T-helper 17 cell (primary cell): ENCODE measurements at regions not wholly inside any gene's neighbourhood (a gene's known extent, or its start where the extent isn't known, plus 50 kb on each side); places are given as distances from the start of the nearest gene placed in this dataset.

Experiments
- ATAC-seq: fragments of 150-1000 bp; cut with Tn5 transposase; 2 replicates; pipeline ENCODE4 v1.10.0; 2021; ENCODE audit warnings: mild to moderate bottlenecking, moderate library complexity
- DNase-seq, 3 donors: peaks; one replicate each; pipeline versions ENCODE4 v3.0.0 to v3.0.0-alpha.2; 2020 to 2021
- H3K9me3 ChIP-seq: one replicate; pipeline ENCODE4 v1.7.0; 2013; ENCODE audit warnings: low read length, mild to moderate bottlenecking; ENCODE audit not compliant: control insufficient read depth, poor library complexity, severe bottlenecking
- H3K27ac Mint-ChIP-seq: one replicate; pipeline ENCODE4 v1.8.0; 2022; ENCODE audit warnings: mild to moderate bottlenecking, moderate library complexity, mixed read lengths
- H3K27me3 Mint-ChIP-seq: one replicate; pipeline ENCODE4 v1.8.0; 2022; ENCODE audit warnings: mixed read lengths
- H3K36me3 Mint-ChIP-seq: one replicate; pipeline ENCODE4 v1.8.0; 2022; ENCODE audit warnings: low read depth, mixed read lengths
- H3K4me1 Mint-ChIP-seq: one replicate; pipeline ENCODE4 v1.8.0; 2022; ENCODE audit warnings: mild to moderate bottlenecking, mixed read lengths
- H3K4me3 Mint-ChIP-seq: one replicate; pipeline ENCODE4 v1.8.0; 2022; ENCODE audit warnings: mild to moderate bottlenecking, moderate library complexity, mixed read lengths

DNA sequence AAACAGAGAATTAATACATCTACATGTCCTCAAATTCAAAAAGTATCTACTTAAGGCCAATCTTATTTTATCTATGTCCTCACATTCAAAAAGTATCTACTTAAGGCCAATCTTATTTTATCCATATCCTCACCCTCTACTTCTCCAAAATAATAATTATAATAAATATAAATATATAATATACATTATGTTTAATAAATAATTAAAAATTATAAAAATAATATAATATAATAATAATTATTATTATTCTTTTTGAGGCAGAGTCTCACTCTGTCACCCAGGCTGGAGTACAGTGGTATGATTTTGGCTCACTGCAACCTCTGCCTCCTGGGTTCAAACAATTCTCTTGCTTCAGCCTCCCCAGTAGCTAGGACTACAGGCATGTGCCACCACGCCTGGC lies 784.9 kb downstream of the DNAJB9 start:
- Mint-ChIP-seq H3K4me3 (no peak overlapping the region), H3K27me3 (no peaks in the 10 kb centered on the region), H3K36me3 (no peaks in the 10 kb centered on the region), H3K4me1 (no peaks in the 10 kb centered on the region), H3K27ac (no peak overlapping the region)
- DNase-seq (no peak), ATAC-seq (no peak)
- no peaks in the 10 kb centered on the region for H3K9me3 ChIP-seq

DNA sequence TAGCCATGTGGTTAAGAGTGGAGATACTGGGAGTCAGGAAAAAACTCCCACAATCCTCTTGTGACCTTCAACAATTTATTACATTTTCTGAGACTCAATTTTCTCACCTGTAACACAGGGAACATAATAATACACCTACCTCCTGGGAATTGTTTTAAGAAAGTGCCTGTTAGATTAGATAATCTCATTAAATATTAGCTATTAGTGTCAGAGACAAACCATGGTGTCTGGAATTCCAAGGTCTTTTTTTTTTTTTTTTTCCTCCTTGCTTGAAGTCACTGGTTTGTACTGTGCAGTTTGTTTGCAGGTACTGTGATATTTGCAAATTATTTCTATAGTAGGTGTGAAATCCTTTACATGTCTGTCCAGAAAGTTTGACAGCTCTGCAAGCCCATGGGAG lies 806.1 kb downstream of the DNAJB9 start:
- H3K36me3 Mint-ChIP-seq, result no peaks in the 10 kb centered on the region
- ATAC-seq, result no peak
- no peaks in the 10 kb centered on the region for H3K27me3 Mint-ChIP-seq
- no peak overlapping the region for H3K4me3 Mint-ChIP-seq
- H3K4me1 Mint-ChIP-seq, result no peaks in the 10 kb centered on the region
- no peaks in the 10 kb centered on the region for H3K9me3 ChIP-seq
- DNase-seq, result no peak
- H3K27ac Mint-ChIP-seq, result no peak overlapping the region

DNA sequence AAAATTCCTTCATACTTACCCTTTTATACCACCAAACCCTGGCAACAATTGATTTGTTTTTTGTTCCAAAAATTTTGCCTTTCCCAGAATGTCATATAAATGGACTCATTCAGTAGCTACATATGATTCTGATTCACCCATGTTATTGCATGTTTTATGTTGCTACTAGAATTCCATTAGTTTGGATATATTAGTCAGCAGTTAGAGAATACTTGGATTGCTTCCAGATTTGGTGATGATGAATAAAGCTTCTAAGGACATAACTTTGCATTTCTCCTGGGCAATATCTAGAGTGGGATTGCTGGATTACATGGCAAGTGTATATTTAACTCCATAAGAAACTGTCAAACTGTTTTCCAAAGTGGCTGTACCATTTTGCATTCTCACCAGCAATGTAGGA lies 806.9 kb downstream of the DNAJB9 start:
- Mint-ChIP-seq H3K27me3 (no peaks in the 10 kb centered on the region), H3K4me3 (no peak overlapping the region), H3K27ac (no peak overlapping the region), H3K36me3 (no peaks in the 10 kb centered on the region), H3K4me1 (no peaks in the 10 kb centered on the region)
- no peak for DNase-seq
- no peak for ATAC-seq
- H3K9me3 ChIP-seq, result no peaks in the 10 kb centered on the region

DNA sequence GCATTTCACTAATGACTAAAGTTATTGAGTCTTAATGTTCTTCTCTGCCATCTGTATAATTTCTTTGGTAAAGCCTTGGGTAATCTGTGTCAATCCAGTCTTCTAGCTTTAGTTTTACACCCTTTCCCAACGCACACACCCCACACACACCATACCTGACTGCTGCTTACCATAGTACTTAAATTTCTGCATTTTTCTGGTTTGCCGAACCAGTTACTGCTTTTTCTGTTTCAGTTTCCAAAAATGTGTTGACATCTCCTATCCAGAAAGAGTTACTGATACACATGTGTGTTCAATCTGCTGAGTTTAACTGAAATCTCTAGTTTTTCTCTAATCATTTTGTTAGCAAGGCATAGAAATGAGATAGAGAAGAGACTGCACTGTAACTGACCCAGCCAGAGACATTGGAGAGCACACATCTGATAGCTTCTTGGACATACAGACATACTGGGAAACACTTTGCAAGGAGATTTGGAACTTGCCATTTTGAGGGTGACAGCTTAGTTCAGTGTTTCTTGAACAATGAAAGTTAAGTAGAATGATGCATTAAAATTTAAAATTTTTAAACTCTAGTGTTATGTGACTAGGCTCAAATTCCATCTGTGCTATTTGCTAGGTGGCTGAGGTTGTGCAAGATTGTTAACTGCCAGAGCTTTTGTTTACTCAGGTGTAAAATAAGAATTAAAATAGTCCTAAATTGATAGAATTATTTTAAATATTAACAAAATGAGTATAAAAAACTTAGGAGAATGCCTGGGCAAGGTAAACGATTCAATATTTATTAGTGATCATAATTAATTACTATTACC lies 807.6 kb downstream of the DNAJB9 start:
- H3K27ac Mint-ChIP-seq, result no peak overlapping the region
- no peaks in the 10 kb centered on the region for H3K36me3 Mint-ChIP-seq
- no peaks in the 10 kb centered on the region for H3K9me3 ChIP-seq
- H3K27me3 Mint-ChIP-seq, result no peaks in the 10 kb centered on the region
- DNase-seq (no peak), ATAC-seq (no peak)
- H3K4me1 Mint-ChIP-seq, result no peaks in the 10 kb centered on the region
- H3K4me3 Mint-ChIP-seq, result no peak overlapping the region

DNA sequence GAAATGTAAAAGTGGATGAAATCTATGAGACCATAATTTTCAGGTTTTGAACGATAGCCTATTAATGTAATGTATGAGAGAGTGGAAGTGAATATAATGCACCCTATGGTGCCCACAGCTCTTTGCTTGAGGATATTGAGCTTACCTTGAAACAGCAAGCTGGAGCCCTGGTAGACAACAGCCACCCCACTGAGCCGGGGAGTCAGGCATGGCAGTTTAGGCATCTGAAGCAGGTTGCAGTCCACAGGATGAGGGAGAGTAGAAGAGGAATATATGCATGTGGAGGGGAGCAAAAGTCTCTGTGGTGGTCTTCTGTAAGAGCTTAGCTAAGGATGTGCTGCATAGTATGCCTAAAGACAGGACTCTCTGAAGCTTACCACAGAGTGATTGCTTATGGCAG lies 817.3 kb downstream of the DNAJB9 start:
- no peaks in the 10 kb centered on the region for H3K9me3 ChIP-seq
- H3K27me3 Mint-ChIP-seq, result no peaks in the 10 kb centered on the region
- no peak for DNase-seq
- no peaks in the 10 kb centered on the region for H3K36me3 Mint-ChIP-seq
- H3K27ac Mint-ChIP-seq, result no peak overlapping the region
- ATAC-seq, result no peak
- no peaks in the 10 kb centered on the region for H3K4me1 Mint-ChIP-seq
- no peak overlapping the region for H3K4me3 Mint-ChIP-seq

DNA sequence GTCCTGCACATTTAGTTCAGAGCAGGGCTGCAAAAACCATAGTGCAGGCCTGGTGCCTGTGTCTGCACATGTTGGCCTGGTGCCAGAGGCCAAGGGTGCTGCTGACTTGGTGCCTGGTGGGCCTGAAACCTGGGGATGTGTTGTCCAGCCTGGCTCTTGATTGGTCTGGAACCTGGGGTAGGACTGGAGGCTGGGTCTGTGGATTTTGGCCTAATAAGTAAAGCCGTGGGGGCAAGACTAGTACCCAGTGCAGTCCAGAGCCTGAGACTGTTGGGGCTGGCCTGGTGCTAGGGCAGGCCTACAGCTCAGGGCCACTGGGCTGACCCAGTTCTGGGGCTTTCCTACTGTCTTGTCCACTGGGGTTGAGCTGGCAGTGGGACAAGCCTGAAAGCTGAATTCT lies 817.9 kb downstream of the DNAJB9 start:
- no peaks in the 10 kb centered on the region for H3K4me1 Mint-ChIP-seq
- H3K27ac Mint-ChIP-seq, result no peak overlapping the region
- no peaks in the 10 kb centered on the region for H3K27me3 Mint-ChIP-seq
- no peak for DNase-seq
- H3K4me3 Mint-ChIP-seq, result no peak overlapping the region
- H3K36me3 Mint-ChIP-seq, result no peaks in the 10 kb centered on the region
- H3K9me3 ChIP-seq, result no peaks in the 10 kb centered on the region
- no peak for ATAC-seq

DNA sequence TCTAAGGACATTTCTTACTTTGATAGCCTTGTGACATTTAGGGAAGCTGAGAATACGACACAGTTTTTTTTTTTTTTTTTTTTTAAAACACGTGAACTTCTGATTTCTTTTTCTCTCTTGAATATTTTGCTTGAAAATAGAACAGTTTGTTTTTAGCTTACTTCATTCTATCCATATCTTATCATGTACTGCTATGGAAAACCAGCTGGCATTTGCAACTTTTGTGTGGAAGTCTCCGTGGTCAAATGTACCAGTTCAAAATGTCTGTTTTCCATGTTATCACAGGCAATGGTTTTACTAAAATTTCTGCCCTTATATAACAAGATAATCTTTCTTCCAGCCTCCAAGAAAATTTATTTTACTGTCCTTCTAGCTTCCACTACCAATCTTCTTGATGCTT lies 821.6 kb downstream of the DNAJB9 start:
- DNase-seq (no peak), ATAC-seq (no peak)
- no peaks in the 10 kb centered on the region for H3K4me1 Mint-ChIP-seq
- no peaks in the 10 kb centered on the region for H3K27me3 Mint-ChIP-seq
- no peak overlapping the region for H3K4me3 Mint-ChIP-seq
- no peaks in the 10 kb centered on the region for H3K9me3 ChIP-seq
- no peaks in the 10 kb centered on the region for H3K36me3 Mint-ChIP-seq
- no peak overlapping the region for H3K27ac Mint-ChIP-seq

DNA sequence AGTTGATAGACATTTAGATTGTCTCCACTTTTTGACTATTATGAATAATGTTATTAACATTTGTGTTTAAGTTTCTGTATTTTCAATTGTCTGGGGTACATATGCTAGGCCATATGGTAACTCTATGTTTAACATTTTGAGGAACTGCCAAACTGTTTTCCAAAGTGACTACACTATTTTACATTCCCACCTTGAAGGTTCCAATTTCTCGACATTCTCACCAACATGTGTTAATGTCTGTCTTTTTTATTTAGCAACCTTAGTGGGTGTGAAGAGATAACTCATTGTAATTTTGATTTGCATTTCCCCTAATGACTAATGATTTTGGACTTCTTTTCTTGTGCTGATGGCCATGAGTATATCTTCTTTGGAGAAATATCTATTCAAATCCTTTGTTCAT lies 832.4 kb downstream of the DNAJB9 start:
- Mint-ChIP-seq H3K4me3 (no peak overlapping the region), H3K27ac (no peak overlapping the region), H3K27me3 (no peaks in the 10 kb centered on the region), H3K4me1 (no peaks in the 10 kb centered on the region), H3K36me3 (no peaks in the 10 kb centered on the region)
- ATAC-seq (no peak), DNase-seq (no peak)
- H3K9me3 ChIP-seq, result no peaks in the 10 kb centered on the region

DNA sequence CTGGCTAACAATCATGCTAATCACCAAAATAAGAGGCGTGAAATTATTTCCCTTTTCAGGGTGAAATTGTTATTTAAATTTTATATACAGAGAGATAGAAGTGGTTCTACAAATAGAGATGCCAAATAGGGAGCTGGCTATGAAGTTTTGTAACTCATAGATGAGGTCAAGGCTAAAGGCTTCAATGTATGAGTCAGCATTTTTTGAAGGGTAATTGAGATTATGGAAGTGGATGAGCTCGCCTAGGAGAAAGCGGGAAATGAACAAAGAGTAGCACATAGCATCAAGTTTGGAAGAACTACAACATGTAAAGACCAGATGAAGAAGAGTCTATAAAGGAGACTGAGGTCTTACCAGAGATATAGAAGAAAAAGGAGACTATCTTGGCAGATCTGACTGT lies 838.1 kb downstream of the DNAJB9 start:
- no peaks in the 10 kb centered on the region for H3K4me1 Mint-ChIP-seq
- no peaks in the 10 kb centered on the region for H3K27me3 Mint-ChIP-seq
- DNase-seq, result no peak
- H3K4me3 Mint-ChIP-seq, result no peak overlapping the region
- H3K27ac Mint-ChIP-seq, result no peak overlapping the region
- ATAC-seq, result no peak
- no peaks in the 10 kb centered on the region for H3K36me3 Mint-ChIP-seq
- no peaks in the 10 kb centered on the region for H3K9me3 ChIP-seq

DNA sequence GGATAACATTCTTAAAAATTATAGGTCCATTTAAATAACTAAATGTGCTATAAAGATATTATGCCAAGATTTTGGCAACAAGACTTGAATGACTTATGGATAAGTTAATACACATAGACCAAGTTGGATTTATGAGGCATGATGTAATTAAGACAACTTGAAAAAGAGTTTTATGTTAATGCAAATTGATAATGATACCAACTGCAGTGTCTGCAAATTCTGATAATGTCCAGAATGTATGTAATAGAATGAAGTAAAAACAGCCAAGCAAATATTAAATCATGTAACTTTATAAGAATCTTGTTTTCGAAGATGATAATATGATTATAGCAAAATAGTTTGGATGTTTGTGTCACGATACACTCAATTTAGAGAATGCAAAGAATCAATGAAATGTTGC lies 868.3 kb downstream of the DNAJB9 start:
- no peaks in the 10 kb centered on the region for H3K9me3 ChIP-seq
- Mint-ChIP-seq H3K27ac (no peak overlapping the region), H3K36me3 (no peaks in the 10 kb centered on the region), H3K4me1 (no peaks in the 10 kb centered on the region), H3K27me3 (no peaks in the 10 kb centered on the region), H3K4me3 (no peak overlapping the region)
- DNase-seq (no peak), ATAC-seq (no peak)

DNA sequence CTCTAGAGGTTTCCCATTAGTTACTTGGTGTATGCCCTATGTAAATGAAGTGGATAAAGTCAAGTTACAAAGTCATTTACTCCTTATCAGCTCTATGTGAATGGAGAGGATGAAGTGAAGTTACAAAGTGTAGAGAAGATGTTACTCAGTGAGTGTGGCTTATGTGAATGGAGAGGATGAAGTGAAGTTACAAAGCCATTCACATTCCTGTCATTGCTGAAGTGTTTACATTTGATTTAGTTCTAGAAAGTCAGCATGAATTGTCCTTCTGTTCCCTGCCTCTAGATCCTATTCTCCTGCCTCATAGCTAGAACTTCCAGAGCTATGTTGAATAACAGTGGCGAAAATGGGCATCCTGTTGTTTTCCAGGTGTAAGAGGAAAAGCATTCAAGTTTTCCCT lies 880.1 kb downstream of the DNAJB9 start:
- no peak for DNase-seq
- no peak overlapping the region for H3K4me3 Mint-ChIP-seq
- no peaks in the 10 kb centered on the region for H3K4me1 Mint-ChIP-seq
- H3K36me3 Mint-ChIP-seq, result no peaks in the 10 kb centered on the region
- no peaks in the 10 kb centered on the region for H3K27me3 Mint-ChIP-seq
- no peak for ATAC-seq
- no peak overlapping the region for H3K27ac Mint-ChIP-seq
- H3K9me3 ChIP-seq, result no peaks in the 10 kb centered on the region

DNA sequence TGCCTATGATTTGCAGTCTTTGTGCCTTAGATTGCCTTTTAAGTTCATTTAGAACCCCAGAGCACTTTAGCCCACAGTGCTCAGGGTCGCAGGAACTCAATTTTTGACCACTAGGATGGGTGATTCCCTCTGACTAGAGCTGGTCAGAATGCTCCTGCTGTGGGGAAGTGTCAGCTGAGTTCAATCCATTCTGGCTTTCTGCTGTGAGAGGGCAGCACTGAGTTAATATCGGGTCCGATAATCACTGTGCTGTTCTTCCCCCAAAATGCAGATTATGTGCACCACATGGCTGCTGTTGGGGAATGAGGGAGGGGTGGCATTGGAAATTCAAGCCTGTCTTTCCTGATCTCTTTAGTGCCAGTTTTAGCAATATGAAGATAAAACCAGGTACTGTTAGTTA lies 886.4 kb downstream of the DNAJB9 start:
- no peak overlapping the region for H3K4me3 Mint-ChIP-seq
- no peak for ATAC-seq
- no peaks in the 10 kb centered on the region for H3K27me3 Mint-ChIP-seq
- H3K36me3 Mint-ChIP-seq, result no peaks in the 10 kb centered on the region
- H3K9me3 ChIP-seq, result no peaks in the 10 kb centered on the region
- no peak overlapping the region for H3K27ac Mint-ChIP-seq
- H3K4me1 Mint-ChIP-seq, result no peaks in the 10 kb centered on the region
- DNase-seq, result no peak

DNA sequence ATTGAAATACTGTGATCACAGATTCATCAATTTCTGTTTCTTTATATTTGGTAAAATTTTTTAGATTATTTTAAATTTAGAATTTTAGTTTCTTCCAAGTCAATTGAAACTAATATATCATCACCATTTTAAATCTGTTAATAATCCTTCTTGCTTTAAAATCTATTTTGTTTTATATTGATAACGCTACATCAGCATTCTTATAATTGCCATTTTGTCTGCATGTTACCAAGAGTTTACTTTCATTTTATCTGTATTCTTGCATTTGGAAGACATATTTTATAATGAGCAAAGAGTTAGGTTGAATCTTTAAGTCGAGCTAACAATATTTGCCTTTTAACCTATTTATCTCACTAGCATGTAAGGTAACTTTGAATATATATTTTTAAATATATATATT lies 890.6 kb downstream of the DNAJB9 start:
- Mint-ChIP-seq H3K4me1 (no peaks in the 10 kb centered on the region), H3K27ac (no peak overlapping the region), H3K36me3 (no peaks in the 10 kb centered on the region), H3K27me3 (no peaks in the 10 kb centered on the region), H3K4me3 (no peak overlapping the region)
- ATAC-seq (no peak), DNase-seq (no peak)
- H3K9me3 ChIP-seq, result no peaks in the 10 kb centered on the region

DNA sequence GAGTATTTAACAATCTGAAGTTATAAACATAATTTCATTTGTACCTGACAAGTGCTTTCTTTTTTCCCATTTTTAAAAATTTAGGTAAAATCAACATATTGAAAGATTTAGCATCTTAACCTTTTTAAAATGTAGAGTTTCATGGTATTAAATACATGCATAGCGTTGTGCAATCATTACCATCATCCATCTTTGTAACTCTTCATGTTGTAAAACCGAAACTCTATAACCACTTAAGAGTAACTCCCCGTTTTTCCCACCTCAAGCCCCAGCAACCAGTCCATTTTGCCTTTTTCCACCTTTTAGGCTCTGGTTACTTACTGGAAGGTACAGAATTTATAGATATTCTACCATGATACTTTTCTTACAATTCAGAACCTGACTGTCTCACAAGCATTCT lies 892.5 kb downstream of the DNAJB9 start:
- Mint-ChIP-seq H3K27me3 (no peaks in the 10 kb centered on the region), H3K4me1 (no peaks in the 10 kb centered on the region), H3K36me3 (no peaks in the 10 kb centered on the region), H3K4me3 (no peak overlapping the region), H3K27ac (no peak overlapping the region)
- DNase-seq, result no peak
- no peak for ATAC-seq
- no peaks in the 10 kb centered on the region for H3K9me3 ChIP-seq
